ENCODE measurements at regions not wholly inside any gene's neighbourhood (a gene's known extent, or its start where the extent isn't known, plus 50 kb on each side); places are given as distances from the start of the nearest gene placed in this dataset.

DNA sequence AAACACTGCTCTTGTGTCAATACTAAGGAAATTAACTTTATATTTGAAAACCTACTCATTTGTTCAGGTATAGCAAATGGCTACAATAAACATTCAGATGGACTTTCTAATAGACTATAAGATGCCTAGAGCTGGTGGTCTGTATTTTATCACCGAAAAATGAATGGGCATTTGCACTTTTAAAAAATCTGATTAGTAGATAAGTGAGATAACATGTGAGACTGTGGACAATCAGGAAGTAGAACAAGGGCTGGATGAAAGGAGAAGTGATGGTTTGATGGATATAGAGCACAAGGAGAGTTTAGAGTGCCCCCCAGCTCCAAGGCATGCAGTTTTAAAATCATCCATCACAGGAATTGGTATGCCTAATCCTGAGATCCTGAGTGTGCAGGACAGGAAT is 308.4 kb upstream of the RARB start:
- DNase-seq = no peak

DNA sequence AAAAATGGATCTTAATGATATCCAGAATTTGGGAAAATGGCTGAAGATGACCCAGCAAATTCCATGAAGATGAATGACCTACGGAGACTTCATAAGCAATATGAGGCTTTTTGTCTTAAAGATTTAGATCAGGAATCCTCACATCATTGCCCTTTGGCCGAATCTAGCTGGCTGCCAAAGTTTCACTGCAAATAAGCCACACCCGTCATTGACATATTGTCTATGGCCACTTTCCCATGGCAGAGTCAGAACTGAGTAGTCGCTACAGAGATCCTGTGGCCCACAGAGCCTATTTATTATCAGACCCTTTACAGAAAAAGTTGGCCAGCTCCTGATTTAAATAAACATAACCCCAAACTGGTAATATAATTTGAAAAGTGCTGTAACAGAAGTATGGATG is 307.4 kb upstream of the RARB start:
- no peak for DNase-seq

DNA sequence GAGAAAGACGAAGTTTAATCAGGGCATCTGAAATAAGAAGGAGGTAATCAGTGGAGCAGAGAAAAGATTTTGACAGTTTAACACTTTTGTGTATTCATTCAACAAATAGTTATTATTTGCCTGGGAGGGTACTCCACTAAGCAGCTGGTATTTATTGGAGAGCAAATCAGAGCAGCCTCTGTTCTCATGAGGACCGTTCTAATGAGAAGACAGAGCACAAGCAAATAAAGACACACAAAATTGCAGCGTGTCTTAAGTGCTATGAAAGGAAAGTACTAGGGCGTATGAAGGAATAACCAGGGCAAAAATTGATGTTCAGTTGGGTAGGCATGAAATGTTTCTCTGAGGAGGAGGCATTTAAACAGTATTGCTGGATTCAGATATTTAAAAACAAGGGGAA is 302.9 kb upstream of the RARB start:
- no peak for DNase-seq

DNA sequence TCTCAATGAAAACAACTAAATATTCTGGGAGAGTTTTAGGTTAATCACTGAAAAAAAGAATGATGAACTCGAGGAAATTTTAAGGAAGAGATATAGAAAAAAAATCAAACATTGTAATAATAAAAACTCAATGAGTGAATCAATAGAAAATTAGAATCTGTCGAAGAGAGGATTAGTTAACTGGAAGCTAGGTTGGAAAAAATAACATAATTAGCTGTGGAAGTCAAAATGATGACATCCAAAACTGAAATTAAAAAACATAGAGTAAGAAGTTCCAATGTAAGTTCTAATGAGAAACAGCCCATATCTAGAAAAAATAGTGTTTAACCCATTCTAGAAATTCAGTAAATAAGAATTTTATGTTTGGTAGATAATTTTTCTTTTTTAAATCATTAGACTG is 299.3 kb upstream of the RARB start:
- no peak for DNase-seq

DNA sequence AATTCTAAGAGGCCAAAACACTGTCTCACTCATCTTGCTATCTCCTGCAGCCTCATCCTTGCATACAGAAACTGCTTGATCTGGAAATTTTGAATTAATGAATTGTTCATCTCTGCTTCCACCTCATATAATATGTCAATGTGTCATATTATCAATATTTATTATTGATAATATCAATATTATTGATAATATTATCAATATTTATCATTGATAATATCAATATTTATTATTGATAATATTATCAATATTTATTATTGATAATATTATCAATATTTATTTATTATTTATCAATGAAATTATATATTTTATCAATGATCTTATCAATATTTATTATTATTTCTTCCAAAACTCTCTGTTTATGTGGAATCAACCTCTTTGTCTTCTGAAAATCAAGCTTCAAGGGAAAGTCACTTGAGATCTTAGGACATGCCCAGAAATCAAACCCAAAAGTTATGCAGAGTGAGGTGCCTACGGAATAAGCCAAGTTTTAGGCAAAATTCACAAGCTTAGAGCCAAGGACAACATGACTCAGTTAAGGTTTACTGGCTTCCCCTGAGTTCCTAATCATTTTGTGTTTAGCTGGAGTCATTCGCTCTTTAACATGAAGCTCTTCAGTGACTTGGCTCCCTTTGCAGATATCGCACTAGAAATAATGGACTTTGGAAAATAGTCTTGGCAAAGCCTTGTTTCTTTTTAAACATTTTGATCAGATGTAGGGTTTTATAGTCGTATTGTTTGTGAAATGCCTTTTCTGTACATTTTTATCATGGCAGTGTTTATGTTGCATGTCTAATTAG is 297.1 kb upstream of the RARB start:
- DNase-seq = no peak

DNA sequence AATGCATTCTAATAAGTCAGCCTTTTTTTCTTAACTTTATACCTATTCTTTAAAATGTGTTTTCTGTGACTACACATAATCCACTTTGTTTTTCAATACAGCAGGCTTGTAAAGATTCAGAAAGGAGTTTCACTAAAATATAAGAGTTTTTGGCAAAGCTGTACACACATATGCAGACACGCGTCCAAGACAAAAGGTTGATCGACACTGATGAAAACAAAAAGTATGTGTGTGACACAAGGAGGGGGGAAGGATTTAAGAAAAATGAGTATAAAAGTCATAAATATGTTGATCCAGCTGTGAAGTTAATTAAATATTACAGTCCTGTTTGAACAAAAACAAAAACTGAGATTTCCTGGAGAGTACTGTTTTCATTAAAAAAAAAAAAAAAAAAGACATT is 294.5 kb upstream of the RARB start:
- no peak for DNase-seq

DNA sequence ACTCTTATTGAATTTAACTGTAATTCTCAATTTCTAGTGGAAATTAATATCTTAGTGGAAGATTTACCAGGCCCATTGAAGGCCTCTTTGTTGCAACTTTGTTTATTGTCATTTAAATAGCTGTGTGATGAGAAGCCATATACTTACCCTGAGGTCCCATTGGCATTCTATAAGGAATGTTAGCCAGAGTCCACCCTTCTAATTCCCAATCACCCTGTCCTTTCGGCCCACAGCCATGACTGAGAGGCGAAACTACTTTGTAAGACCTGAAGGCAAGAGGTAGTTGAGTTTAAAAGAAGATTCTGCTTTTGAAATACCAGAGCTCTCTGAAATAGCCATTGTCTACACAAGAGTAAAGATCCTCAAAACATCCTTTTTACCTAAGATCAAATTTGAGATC is 290.5 kb upstream of the RARB start:
- DNase-seq = no peak

DNA sequence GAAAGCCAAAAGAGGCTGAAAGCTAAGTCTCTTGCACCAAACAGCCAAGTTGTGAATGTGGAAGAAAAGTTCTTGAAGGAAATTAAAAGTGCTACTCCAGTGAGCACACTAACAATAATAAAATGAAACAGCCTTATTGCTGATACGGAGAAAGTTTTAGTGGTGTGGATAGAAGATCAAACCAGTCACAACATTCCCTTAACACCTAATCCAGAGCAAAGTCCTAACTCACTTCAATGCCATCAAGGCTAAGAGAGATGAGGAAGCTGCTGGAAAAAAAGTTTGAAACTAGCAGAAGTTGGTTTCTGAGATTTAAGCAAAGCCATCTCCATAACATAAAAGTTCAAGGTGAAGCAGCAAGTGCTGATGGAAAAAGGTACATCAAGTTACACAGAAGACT is 288.8 kb upstream of the RARB start:
- DNase-seq = no peak

DNA sequence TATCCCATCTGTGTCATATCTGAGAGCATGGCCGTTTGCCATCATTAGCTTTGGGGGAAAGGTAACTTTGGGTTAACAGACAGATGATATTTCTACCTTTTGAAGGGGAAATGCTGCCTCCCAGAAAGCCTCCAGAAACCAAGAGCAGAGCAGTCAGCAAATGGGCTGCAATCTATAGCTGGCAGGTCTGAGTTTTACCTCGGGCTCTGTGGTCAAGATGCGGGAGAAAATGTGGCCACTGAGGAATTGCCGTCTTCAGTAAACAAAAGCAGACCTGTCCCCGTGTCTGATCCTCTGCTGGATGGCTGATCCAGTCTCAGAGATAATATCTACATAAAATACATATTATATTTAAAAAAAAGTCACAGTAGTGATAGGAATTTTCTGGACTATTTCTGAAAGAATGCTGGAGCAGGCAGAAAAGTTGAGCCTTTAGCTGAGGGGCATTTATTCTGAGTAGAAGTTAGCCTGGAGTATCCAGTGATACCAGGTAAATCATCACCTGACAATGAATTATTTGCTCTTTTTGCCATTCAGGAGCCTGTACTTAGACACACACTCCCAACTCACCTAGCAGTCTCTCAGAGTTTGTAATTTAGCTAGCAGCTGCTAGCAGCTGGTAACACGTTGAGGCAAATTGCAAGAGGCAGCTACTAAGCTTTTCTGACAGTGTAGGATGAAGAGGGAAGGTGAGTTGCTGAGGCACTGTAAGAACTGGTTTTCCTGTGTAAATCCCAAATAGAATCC is 285.3 kb upstream of the RARB start:
- DNase-seq = no peak

DNA sequence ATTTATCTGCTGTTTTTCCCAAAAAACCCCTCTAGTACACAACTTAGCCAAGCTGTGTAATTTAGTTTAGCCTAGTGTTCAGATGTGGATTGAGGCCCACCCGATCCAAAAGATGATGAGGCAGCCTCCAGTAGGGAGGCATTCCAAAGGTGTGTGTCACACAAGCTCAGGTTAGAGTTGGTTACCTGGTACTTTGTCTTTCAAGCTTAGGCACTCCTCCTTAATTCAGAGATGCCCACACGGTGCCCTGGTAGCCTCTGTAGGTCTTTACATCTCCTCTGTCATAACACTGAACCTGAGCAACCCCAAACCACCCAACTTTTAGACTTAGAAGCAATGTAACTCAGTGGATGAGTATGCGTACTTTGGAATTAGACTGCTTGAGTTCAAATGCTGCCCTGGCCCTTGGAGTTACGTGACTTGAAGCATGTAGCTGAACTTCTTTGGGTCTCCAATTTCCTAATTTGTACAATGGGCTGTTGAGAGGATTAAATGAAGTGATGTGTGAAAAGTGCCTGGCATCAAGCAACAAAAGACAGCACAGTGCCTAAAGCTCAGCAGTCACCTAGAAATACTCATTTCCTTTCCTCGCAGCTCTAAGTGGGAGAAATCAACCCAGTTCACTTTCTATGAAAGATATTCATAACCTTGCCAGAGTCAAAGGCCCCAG is 284.6 kb upstream of the RARB start:
- DNase-seq = no peak

DNA sequence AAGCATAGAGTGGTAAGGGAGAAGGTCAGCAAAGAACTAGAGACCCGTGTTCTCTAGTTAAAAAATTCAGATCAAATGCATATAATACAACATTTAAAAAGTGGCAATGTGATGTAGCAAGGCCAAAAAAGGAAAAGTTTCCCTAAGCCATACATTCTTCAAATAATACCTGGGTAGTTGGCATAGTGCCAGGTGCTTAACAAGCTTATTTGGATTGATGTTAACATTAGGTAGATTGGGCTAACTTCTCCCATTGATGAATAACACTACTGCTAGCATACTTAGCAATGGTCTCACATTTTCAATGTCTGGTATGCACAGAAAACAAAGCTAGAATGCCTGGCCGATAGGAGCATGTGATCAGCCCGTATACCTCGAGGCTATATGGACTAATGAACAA is 283.6 kb upstream of the RARB start:
- DNase-seq = no peak

DNA sequence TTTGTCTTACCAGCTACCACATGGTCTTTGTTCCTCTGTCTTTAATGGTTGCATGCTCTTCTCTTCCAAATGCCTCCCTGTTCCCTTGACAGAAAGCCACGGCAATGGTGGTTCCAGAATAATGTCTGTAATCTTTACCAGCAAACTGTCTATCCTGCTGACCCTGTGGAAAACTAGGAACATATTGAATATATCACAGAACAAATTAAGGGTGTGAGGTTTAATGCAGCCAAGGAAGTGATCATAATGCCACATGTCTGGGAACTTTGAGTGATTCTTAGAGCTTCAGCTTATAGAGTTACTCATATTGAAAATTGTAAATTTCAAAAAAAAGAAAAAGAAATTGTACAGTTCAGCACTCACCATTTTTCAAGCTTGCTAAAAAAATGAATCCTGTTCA is 282.9 kb upstream of the RARB start:
- no peak for DNase-seq

DNA sequence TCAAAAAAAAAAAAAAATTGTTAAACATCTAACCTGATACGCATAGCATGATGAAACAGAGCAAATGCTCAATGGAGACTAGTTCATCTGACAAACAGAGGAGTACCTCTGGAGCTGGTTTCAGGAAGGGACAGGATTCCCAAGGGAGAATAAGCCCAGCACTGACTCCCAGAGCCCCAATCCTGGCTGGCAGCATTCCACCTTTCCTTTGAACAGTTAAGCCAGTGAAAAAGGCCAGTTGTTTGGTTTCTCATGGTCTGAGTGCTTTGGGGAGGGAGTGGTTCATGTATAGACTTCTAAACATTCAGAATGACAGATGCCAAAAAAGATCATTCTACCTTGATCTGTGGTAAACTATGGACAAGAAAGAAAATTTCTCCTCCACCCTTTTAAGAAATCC is 277.9 kb upstream of the RARB start:
- DNase-seq = no peak

DNA sequence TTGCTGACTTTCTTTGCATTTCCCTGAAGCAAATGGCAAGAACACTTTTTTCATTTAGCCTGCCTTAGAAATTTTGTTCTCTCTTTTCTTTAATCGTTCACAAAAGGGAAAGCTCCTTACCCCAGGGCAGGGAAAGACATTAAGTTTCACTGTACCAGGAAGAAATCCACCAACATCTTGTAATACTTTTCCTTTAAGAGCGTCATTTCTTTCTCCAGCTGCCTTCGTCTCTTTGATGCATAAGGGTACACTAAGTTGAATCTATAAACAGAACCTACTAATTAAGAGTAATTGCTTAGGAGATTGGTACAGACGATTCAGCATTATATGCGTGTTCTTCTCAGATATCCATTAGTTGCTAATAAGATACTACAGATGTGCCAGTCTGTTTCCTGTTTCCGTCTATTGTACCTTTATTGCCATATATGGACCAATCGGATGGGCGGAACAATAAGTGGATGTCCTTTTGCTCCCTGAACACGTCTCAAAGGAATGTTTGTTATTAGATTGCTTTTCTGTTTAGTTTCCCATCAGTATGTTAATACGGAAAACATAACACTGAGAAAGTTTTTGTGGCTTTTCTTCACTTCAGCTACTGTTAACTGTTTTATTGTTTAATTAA is 276.7 kb upstream of the RARB start:
- no peak for DNase-seq

DNA sequence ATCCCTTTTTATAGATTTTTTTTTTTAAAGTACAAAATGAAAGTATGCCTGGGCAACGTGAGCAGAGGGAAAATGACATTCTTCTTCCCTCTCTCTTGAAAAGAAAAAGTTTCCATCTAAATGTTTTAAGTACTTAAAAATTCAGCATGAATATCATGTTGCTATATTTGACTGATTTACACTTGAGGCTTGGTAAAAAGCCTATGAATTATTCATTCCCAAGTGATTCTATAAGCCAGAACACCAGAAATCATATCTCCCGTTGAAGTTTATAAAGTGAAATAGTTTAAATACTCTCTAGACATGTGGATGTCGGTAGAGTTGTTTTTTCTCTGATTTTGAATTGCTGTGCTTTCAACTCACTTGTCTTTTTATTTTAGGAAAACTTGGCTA is 276.2 kb upstream of the RARB start:
- no peak for DNase-seq

DNA sequence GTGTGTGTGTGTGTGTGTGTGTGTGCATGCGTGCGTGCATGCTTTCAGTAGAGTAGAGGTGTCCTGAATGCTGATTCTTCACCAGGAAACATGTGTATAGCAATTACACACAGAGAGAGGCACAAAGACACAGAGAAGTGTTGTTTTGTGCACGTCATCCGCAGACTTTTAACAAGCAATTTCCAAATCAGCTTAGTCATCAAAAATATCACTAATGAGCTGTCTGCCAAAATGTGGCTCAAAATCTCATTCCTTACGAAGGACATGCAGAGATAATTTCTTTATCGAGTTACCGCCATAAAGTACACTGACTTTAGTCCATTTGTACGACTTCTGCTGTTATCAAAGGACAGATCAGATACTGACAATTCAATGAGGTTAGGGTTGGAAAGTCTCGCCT is 274.9 kb upstream of the RARB start:
- DNase-seq = no peak

DNA sequence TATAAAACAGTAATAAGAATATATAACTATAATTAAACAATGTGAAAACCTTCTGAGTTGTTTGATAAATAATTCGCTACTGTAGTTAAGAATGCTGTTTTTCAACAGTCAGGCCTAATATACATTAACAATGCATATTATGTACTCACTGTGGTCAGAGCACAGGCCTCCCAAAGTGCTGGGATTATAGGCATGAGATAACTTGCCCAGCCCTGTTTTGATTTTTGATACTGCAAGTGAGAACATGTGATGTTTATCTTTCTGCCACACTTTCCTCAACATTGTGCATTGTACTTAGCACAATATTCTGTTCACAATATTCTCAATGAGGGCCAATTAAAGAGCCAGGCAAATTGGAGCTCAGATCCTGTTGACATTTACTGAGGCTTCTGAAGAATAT is 274.5 kb upstream of the RARB start:
- no peak for DNase-seq

DNA sequence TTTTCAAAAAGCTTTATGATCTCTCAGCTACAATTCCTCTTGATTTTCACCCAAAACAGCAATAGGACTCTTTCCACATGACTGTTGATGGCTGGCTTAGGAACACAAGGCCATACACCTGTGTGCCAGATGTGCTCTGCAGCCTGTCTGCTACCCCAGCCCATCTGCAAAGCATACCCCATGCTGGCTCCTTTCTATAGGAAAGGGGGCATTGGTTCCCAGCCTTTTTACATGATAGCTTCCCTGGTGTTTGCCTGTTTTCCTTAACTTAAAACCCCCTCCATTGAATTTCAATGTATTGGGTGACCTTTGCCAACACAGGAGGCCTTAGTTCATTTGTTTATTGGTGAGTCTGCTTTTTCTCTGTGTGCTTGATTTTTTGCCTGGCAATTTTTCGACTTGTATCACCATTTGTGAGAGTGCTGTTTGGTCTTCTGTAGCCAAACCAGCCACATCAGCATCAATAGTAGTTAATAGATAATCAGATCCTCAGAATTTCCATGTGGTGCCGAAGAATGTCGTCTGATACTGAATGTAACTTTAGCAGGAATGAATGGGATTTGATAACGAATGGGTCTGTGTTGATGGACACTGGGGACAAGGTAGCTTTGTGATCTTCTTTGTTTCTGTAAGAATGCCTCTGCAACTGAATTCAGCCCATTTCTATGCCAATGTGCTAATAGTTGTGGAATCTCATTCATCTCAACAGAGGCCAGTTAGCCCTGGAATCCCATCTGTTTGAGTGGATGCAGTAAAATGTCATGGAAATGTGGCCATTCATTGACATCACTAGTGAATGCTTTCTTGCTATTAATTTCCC is 272.2 kb upstream of the RARB start:
- DNase-seq = no peak

DNA sequence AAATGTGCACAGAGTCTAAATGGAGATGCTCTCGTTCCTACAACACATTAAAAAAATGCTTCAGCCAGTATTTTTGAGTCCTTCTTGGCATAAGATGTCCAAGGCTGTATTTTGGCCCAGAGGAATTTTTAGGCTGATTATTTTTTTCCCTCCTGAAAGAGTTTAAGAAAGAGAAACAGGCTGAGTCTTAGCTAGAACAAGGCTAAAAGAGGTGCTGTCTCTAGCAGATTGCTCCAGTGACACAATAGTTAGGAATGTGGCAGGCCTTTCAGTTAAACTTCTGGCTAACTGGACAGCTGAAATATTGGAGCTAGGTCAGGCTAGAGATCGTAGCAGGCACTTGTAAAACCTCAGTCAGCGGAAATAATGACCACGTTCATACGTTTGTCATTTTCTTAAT is 271.4 kb upstream of the RARB start:
- DNase-seq = no peak

DNA sequence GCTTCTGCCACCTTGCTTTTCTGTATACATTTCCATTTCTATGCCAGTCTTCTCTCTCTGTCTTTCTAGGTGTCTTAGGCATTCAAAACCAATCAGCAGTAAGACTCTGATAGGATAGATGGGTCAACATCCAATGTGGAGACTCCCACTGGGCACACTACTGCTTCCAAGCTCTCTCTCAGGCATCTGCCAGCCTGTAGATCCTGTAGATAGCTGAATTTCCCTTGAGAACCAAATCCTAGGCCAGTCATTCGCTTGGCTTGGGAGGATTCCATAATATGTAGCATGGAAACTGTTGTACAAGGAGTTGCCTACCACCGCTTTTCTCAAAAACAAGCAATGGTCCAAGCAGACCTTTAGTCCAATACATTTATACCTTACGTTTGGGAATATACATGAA is 262.8 kb upstream of the RARB start:
- no peak for DNase-seq

DNA sequence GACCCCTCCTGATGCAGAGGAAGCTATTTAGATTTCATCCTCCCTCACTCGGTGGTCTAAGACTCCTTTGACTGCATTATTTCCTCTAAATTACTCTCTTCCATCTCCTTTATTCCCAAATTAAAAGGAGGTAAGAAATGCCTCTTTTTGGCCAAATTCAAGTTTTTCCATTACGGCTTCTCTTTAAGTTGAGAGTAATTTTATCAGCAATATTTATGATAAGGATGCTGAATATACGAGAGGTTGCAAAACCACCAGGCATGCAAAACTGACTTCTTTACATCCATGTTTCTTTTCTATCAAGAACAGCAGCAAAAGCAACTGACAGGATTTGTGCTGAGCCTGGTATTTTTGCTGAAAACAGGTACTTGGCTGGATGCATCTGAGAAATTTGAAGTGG is 262.0 kb upstream of the RARB start:
- DNase-seq = no peak

DNA sequence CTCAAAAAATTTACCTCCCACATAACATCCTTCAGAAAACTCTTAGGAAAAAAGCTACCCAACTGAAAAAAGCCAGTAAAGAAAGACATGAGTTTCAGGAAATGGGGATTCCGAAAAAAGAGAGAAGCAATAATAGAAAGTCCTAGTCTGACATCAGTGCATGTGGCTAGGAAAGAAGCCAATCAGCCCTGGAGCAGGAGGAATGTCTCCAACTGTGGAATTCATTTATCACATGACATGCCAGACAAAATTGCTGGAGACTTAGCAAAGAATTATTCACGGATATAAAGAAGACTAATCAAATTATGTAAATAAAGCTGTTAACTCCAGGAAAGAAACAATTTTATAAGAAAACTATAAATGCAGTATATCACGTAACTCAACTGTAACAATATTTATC is 258.9 kb upstream of the RARB start:
- no peak for DNase-seq

DNA sequence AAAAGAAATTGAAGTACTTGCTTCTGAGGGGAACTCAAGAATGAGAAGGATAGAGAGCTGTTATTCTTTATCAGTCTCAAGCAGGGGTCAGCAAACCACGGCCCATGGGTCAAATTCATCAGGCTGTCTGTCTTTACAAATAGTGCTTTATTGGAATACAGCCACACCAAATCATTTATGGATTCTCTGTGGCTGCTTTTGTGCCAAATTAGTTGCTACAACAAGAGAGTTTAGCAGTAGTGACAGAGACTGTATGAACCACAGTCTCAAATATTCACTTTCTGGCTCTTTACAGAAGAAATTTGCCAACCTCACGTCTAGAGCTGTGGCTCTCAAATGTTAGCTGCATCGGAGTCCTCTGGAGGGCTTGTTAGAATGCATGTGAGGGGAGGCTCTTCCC is 258.0 kb upstream of the RARB start:
- no peak for DNase-seq

All from suppressor macrophage treated with lipopolysaccharide for 4 hours (primary cell).